Large intestine (tissue), 3 donors: ENCODE measurements at regions not wholly inside any gene's neighbourhood (a gene's known extent, or its start where the extent isn't known, plus 50 kb on each side); places are given as distances from the start of the nearest gene placed in this dataset.

Experiments
- DNase-seq, 2 donors: peaks; one replicate each; pipeline versions ENCODE4 v3.0.0 to v3.0.0-alpha.2; 2013
- H3K27ac ChIP-seq: one replicate; pipeline ENCODE4 v1.5.1; 2013; ENCODE audit warnings: low read length
- H3K27me3 ChIP-seq: 2 replicates; pipeline ENCODE4 v1.6.1; 2013; ENCODE audit warnings: low read length; ENCODE audit not compliant: control insufficient read depth, insufficient read depth
- H3K36me3 ChIP-seq: 2 replicates; pipeline ENCODE4 v1.6.1; 2013; ENCODE audit warnings: low read length; ENCODE audit not compliant: control insufficient read depth, insufficient read depth
- H3K4me1 ChIP-seq: one replicate; pipeline ENCODE4 v1.6.1; 2013; ENCODE audit warnings: low read length; ENCODE audit not compliant: control insufficient read depth, insufficient read depth
- H3K4me3 ChIP-seq: one replicate; pipeline ENCODE4 v1.5.1; 2013; ENCODE audit warnings: low read length
- H3K9me3 ChIP-seq: one replicate; pipeline ENCODE4 v1.6.1; 2013; ENCODE audit warnings: mild to moderate bottlenecking, low read depth, low read length, moderate library complexity; ENCODE audit not compliant: control insufficient read depth
- WGBS: methylation state at CpG from one replicate; pipeline ENCODE4 v1.1.5; 2013; ENCODE audit warnings: low lambda C conversion rate; ENCODE audit not compliant: insufficient coverage; 5-methylcytosine and 5-hydroxymethylcytosine counted together

DNA sequence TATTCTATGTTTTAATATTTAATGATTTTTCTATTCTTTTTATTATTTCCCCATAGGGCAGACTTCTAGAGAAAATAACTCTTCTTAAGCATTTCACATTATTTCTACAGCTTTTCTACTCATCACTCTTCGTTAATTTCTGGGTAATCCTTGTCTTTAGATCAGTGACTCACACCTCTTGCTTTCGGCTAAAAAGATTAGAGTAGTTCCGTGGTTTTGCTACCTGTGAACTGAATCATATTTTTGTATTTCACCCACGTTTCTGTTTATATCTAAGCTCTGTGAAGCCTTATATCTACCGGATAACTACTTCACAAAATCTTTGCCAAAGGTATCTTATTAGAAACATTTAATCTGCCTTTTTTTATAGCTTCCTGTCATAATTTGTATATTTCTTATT lies 685.5 kb upstream of the FSHR start:
- no peaks in the 10 kb centered on the region for H3K36me3 ChIP-seq
- H3K4me3 ChIP-seq, result no peak overlapping the region
- H3K4me1 ChIP-seq, result no peaks in the 10 kb centered on the region
- no peak overlapping the region for H3K27ac ChIP-seq
- no peaks in the 10 kb centered on the region for H3K9me3 ChIP-seq
- 88% methylated on average over 5 of the region's 5 CpGs for WGBS
- DNase-seq, result no peak
- H3K27me3 ChIP-seq, result no peaks in the 10 kb centered on the region

DNA sequence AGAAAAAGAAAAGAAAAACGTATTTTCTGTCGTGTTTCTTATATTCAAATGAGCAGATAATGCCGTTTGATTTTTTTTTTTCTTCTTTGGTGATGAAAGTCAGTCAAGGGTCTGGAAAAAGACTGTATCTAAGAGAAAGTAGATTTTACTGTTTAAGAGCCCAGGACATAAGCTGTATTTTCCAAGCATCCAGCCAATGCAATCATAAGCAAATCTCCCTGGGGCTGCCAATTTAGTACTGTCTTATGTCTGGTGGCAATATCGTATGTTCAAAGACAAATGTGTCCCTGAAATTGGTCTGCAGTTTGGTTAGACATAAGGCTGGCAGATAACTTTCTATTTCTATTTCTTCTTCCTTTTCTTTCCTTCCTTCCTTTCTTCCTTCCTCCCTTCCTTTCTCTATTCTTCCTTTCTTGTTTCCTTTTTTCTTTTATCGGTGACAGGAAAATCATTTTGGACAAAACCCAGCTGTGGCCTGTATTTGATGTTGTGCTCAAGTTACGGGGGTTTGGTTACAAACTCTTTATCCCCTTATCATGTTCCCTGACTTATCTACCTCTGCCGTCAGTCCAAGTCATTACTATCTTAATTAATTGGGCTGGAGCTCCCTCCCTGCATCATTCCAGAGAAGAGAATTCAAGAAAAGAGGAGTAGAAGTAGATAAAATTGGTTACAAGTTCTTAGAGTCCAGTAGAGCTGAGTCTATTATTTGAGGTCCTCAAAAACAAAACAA lies 683.4 kb upstream of the FSHR start:
- H3K4me3 ChIP-seq, result no peak overlapping the region
- DNase-seq, result no peak
- H3K27me3 ChIP-seq, result no peaks in the 10 kb centered on the region
- H3K4me1 ChIP-seq, result no peaks in the 10 kb centered on the region
- 48% methylated on average over 3 of the region's 7 CpGs for WGBS
- H3K9me3 ChIP-seq, result no peaks in the 10 kb centered on the region
- H3K36me3 ChIP-seq, result no peaks in the 10 kb centered on the region
- H3K27ac ChIP-seq, result no peak overlapping the region

DNA sequence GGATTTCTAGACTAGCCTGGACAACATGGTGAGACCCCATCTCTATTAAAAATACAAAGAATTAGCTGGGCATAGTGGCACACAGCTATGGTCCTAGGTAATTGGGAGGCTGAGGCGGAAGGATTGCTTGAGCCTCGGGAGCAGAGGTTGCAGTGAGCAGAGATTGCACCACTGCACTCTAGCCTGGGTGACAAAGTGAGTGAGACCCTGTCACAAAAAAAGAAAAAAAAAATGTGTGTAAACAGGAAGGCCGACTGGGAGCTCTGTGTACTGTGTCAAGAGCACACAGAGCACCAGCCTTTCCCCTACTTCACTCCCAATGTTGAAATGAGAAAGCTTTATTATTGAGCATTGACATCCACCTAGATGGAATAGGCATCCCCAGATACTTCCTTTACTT lies 681.7 kb upstream of the FSHR start:
- no peak overlapping the region for H3K4me3 ChIP-seq
- H3K36me3 ChIP-seq, result no peaks in the 10 kb centered on the region
- H3K27me3 ChIP-seq, result no peaks in the 10 kb centered on the region
- no peak overlapping the region for H3K27ac ChIP-seq
- H3K4me1 ChIP-seq, result no peaks in the 10 kb centered on the region
- H3K9me3 ChIP-seq, result no peaks in the 10 kb centered on the region
- WGBS, result 50% methylated on average over 1 of the region's 3 CpGs
- no peak for DNase-seq

DNA sequence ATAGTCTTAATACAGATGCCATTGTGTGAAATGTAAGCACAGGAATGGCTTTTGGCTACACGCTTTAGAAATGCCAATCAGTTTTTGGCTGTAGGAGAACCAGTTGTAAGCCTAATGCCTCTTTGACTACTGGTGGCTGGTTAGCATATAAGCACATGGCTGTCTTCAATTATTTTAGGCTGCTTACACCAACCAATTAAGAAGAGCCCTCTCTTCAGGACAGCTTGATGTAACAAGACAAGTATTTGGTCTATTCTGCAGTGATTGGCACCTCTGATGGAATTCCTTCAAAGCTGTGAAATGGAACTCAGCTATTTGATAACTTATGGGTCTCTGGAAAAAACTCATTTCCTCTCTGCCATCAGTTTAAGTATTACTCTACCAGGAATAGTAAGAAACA lies 680.1 kb upstream of the FSHR start:
- Histone ChIP-seq H3K9me3 (no peaks in the 10 kb centered on the region), H3K4me1 (no peaks in the 10 kb centered on the region), H3K27ac (no peak overlapping the region), H3K4me3 (no peak overlapping the region), H3K36me3 (no peaks in the 10 kb centered on the region), H3K27me3 (no peaks in the 10 kb centered on the region)
- no CpG with 5 or more reads among the region's 1 CpG for WGBS
- DNase-seq, result no peak

DNA sequence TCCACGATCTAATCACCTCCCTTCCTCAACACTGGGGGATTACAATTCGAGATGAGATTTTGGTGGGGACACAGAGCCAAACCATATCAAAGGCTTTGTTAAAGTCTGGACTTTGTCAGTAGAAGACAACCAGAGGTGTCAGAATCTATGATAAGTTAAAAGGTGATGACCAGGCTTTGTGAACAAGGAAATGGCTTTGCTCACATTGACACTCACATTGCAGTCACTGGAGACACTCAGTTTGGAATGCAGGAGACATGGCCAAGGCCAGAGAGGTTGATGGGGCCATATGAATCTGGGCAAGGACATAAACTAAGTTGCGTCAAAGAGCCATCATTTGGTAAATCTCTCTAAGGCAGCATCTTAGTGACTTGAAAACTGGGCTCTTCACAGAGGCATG lies 678.2 kb upstream of the FSHR start:
- Histone ChIP-seq H3K9me3 (no peaks in the 10 kb centered on the region), H3K36me3 (no peaks in the 10 kb centered on the region), H3K27ac (no peak overlapping the region), H3K4me3 (no peak overlapping the region), H3K4me1 (no peaks in the 10 kb centered on the region), H3K27me3 (no peaks in the 10 kb centered on the region)
- no peak for DNase-seq
- no CpG with 5 or more reads among the region's 3 CpGs for WGBS

DNA sequence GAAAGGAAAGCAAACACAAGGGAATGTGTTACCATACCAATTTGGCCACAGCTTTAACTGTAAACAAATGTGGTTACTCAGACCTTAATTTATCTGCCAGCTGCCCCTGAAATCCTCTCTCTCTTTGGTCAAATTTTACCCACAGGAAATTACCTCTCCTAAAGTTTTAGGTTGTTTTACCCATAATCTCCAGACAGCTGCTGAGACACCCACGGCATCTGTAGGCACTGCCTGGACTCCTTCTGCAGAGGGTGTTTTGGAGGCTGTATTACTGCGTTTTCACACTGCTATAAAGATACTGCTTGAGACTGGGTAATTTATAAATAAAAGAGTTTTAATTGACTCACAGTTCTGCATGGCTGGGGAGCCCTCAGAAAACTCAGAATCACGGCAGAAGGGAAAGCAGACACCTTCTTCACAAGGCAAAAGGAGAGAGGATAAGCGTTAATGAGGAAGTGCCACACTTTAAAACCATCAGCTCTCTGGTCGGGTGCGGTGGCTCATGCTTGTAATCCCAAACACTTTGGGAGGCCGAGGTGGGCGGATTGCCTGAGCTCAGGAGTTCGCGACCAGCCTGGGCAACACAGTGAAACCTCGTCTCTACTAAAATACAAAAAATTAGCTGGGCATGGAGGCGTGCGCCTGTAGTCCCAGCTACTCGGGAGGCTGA lies 677.5 kb upstream of the FSHR start:
- no peak for DNase-seq
- Histone ChIP-seq H3K9me3 (no peaks in the 10 kb centered on the region), H3K4me1 (no peaks in the 10 kb centered on the region), H3K27me3 (no peaks in the 10 kb centered on the region), H3K36me3 (no peaks in the 10 kb centered on the region), H3K27ac (no peak overlapping the region), H3K4me3 (no peak overlapping the region)
- 33% methylated on average over 1 of the region's 14 CpGs for WGBS

DNA sequence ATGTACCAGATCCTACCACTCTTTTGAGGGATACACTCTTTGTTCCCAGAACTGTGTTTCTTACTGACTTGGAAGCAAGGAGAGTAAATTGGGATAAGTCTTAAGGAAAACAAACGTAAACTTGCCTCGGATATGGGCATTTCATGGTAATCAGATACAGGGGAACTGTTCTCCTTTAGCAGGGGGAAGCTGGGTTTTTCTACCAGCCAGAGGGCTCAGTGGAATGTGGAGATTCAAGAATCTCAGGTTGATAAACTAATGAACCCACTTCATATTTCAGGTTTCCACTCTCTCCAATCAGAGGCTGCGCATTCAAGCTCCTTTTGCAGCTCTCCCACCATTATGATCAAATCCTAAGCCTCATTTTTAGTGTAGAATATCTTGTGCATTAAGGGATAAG lies 676.5 kb upstream of the FSHR start:
- Histone ChIP-seq H3K36me3 (no peaks in the 10 kb centered on the region), H3K4me3 (no peak overlapping the region), H3K27ac (no peak overlapping the region), H3K9me3 (no peaks in the 10 kb centered on the region), H3K4me1 (no peaks in the 10 kb centered on the region), H3K27me3 (no peaks in the 10 kb centered on the region)
- WGBS, result no CpG with 5 or more reads among the region's 3 CpGs
- DNase-seq, result no peak

DNA sequence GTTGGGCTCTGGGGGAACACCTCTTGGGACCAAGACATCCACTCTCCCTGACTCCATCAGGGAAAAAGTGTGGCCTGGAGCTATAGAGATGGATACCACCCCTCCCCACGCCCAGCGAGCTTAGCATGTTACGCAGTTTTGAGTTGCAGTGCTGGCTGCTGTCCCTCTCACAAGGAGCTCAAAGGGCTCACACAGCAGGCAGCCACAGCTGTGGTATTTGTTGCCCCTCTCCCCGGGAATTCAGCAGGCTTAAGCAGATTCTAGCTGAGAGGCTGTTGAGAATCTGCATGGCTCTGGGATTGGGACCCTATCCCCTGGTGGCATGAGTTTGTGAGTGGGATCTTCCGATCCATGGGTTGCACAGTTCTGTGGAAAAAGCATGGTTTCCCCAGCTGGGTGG lies 673.1 kb upstream of the FSHR start:
- DNase-seq, result no peak
- WGBS, result no CpG with 5 or more reads among the region's 5 CpGs
- Histone ChIP-seq H3K4me1 (no peaks in the 10 kb centered on the region), H3K36me3 (no peaks in the 10 kb centered on the region), H3K4me3 (no peak overlapping the region), H3K27ac (no peak overlapping the region), H3K27me3 (no peaks in the 10 kb centered on the region), H3K9me3 (no peaks in the 10 kb centered on the region)

DNA sequence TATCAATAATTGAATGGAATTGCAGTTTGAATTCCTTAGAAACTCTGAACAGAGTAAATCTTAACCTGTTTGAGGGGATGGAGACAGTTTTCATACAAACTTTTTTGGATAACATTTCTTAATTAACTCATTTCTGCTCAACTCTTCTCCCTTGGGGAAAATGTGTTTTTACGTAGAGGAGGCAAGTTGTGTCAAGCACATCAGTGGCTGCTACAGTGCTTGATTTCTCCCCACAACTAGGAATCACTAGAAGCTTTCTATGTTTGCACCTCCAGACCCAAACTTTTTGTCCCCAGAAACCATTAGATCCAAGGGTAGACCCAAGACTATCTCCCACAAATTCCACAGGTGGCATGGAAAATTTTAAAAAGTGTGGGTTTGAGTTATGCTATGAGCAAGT lies 658.9 kb upstream of the FSHR start:
- no peaks in the 10 kb centered on the region for H3K36me3 ChIP-seq
- no peaks in the 10 kb centered on the region for H3K27me3 ChIP-seq
- H3K4me1 ChIP-seq, result no peaks in the 10 kb centered on the region
- H3K4me3 ChIP-seq, result no peak overlapping the region
- no CpG with 5 or more reads among the region's 1 CpG for WGBS
- DNase-seq, result no peak
- no peak overlapping the region for H3K27ac ChIP-seq
- no peaks in the 10 kb centered on the region for H3K9me3 ChIP-seq

DNA sequence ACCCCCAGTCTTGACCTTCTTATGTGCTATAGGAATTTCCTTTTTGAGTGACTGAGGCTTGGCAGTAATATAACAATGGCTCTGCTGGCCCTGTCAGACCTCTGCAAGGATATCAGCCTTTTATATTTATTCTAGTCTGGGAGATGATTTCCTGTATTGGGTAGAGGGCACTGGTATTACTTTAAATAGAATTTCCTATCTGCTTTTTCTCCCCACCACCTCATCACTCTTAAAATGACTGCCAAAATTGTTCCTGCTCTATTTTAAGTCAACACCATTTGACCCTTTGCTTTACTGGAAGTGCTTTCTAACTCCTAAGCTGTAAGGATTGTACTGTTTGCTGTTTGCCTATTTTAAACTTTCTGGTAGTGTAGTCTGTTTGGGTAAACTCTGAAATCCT lies 658.4 kb upstream of the FSHR start:
- Histone ChIP-seq H3K27ac (no peak overlapping the region), H3K4me3 (no peak overlapping the region), H3K36me3 (no peaks in the 10 kb centered on the region), H3K9me3 (no peaks in the 10 kb centered on the region), H3K27me3 (no peaks in the 10 kb centered on the region), H3K4me1 (no peaks in the 10 kb centered on the region)
- DNase-seq, result no peak

DNA sequence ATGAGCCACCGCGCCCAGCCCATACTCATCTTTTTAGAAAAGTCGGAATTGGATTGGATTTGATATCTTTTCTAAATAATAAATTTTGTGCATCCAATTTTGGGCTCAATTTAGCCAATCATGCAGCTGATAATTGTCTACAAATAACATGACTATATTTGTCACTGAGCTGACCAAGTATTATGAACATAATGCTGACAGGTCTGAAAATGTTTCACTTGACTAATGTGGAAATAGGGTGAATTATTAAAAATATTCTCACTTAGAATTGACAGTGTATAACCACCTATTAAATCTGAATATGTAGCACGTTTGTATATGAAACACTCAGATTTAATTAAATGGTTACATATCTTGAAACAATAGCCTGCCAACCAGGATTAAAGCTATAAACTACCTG lies 657.2 kb upstream of the FSHR start:
- Histone ChIP-seq H3K4me3 (no peak overlapping the region), H3K36me3 (no peaks in the 10 kb centered on the region), H3K9me3 (no peaks in the 10 kb centered on the region), H3K27me3 (no peaks in the 10 kb centered on the region), H3K27ac (no peak overlapping the region), H3K4me1 (no peaks in the 10 kb centered on the region)
- no CpG with 5 or more reads among the region's 4 CpGs for WGBS
- no peak for DNase-seq
